Pancreas (tissue), 10 donors: ENCODE measurements at regions not wholly inside any gene's neighbourhood (a gene's known extent, or its start where the extent isn't known, plus 50 kb on each side); places are given as distances from the start of the nearest gene placed in this dataset.
"Not testable (repeated sequence)": the region's sequence is repeated elsewhere in the genome, so short reads cannot be mapped to it uniquely, and the experiment has no call there.

ENCODE experiments used
- ATAC-seq, 4 donors: fragments of 200-7000 bp; cut with Tn5 transposase; one replicate each; pipeline versions ENCODE4 v1.8.0 to v1.9.1; 2020; ENCODE audit warnings: mild to moderate bottlenecking in 4 of 4, moderate library complexity in 4 of 4
- DNase-seq, 6 donors: peaks; one replicate each; pipeline ENCODE4 v3.0.0-alpha.2; 2020
- FAIRE-seq: peaks from 2 replicates; lab custom pipeline; 2012; peaks lifted over from hg19 to GRCh38; lab: Jason Lieb, UNC
- H3K27ac ChIP-seq, 4 donors: fragments of 200-600 bp; sonication (generic); 1 replicate in 3 of 4; 2 replicates in 1 of 4; pipeline versions ENCODE4 v1.5.0 to v1.8.0; 2020
- H3K27me3 ChIP-seq, 4 donors: fragments of 200-600 bp; one replicate each; pipeline ENCODE4 v1.8.0; 2021
- H3K36me3 ChIP-seq, 3 donors: fragments of 200-600 bp; sonication (generic) in 1 of 3; one replicate each; pipeline versions ENCODE4 v1.5.0 to v1.8.0; 2020 to 2021
- H3K4me1 ChIP-seq, 3 donors: fragments of 200-600 bp; one replicate each; pipeline ENCODE4 v1.8.0; 2021
- H3K4me3 ChIP-seq, 4 donors: fragments of 200-600 bp; sonication (generic) in 2 of 4; one replicate each; pipeline versions ENCODE4 v1.5.0 to v1.8.0; 2020 to 2021
- H3K9me3 ChIP-seq, 4 donors: fragments of 200-600 bp; one replicate each; pipeline ENCODE4 v1.8.0; 2021
- CTCF ChIP-seq, 4 donors: fragments of 200-600 bp; sonication (generic) in 3 of 4; IDR thresholded peaks; one replicate each; pipeline versions ENCODE4 v1.5.0 to v1.8.0; 2021; ENCODE audit warnings: antibody characterized with exemption in 4 of 4
- WGBS, 2 donors: extraction: QIAGEN DNeasy Blood & Tissue Kit; methylation state at CpG; one replicate each; pipeline ENCODE4 v1.1.7; 2013; 5-methylcytosine and 5-hydroxymethylcytosine counted together
- intact Hi-C, 3 donors: fragments of 100-400 bp; cut with DNase I; formaldehyde crosslinking; loops; one replicate each; pipeline versions ENCODE4 v1.11.1 to v1.14.2; 2022
- donor health status: healthy with polysubstance abuse.
- donor health status: DM: no; HTN: no; CAD: no; lungs with moderate emphysema.
- donor health status: DM: no; HTN: no; CAD: no.
- donor health status: control.
- donor health status: control.
- donor health status: Bipolar disorder and iron deficiency.
- donor health status: DM: yes; HTN: yes; CAD: no.
- donor health status: DM: no; HTN: no; CAD: no.
- donor health status: DM: no; HTN: no; CAD: no.
- donor health status: DM: yes; HTN: yes; CAD: no.

GRCh38 chr17:37820313-37820994, 75.6 kb upstream of the HNF1B start:
- ATAC-seq (no peak), DNase-seq (no peak), FAIRE-seq (no peak)
- no peaks in the 10 kb centered on the region for H3K4me1 ChIP-seq
- H3K36me3 ChIP-seq = no peaks in the 10 kb centered on the region
- H3K4me3 ChIP-seq = no peak overlapping the region
- no peak overlapping the region for H3K27ac ChIP-seq
- no peaks in the 10 kb centered on the region for H3K27me3 ChIP-seq
- intact Hi-C loops = no loop called here
- 86 to 89% methylated on average over 4 of the region's 4 CpGs for WGBS, 2 donors
- no peak for TF ChIP-seq CTCF (IDR thresholded peaks at IDR 0.05)
- H3K9me3 ChIP-seq = no peaks in the 10 kb centered on the region

GRCh38 chr17:37818689-37819088, 73.8 kb upstream of the HNF1B start:
- ATAC-seq = peak; percentile 87 to 95 (median 91)
- Histone ChIP-seq H3K27ac (no peak overlapping the region), H3K36me3 (no peaks in the 10 kb centered on the region), H3K9me3 (no peaks in the 10 kb centered on the region), H3K27me3 (no peaks in the 10 kb centered on the region), H3K4me1 (no peaks in the 10 kb centered on the region), H3K4me3 (no peak overlapping the region)
- 9 to 16% methylated on average over 3 of the region's 3 CpGs for WGBS, 2 donors
- FAIRE-seq = no peak
- peak in 4 of 6 donors; percentile 45 to 73 (median 60) for DNase-seq
- intact Hi-C loops = no loop called here
- no peak for TF ChIP-seq CTCF (IDR thresholded peaks at IDR 0.05)

GRCh38 chr17:37816950-37817349, 72.1 kb upstream of the HNF1B start:
- H3K27ac ChIP-seq = no peak overlapping the region
- no peak for TF ChIP-seq CTCF (IDR thresholded peaks at IDR 0.05)
- WGBS, 2 donors = 14 to 15% methylated on average over 2 of the region's 2 CpGs

GRCh38 chr17:37815536-37815935, 70.7 kb upstream of the HNF1B start:
- 61 to 70% methylated on average over 4 of the region's 4 CpGs for WGBS, 2 donors
- no peaks in the 10 kb centered on the region for H3K9me3 ChIP-seq
- ATAC-seq (no peak), FAIRE-seq (no peak), DNase-seq (no peak)
- TF ChIP-seq CTCF (IDR thresholded peaks at IDR 0.05) = no peak
- no peak overlapping the region for H3K27ac ChIP-seq
- intact Hi-C loops = no loop called here
- no peak overlapping the region for H3K4me3 ChIP-seq
- no peaks in the 10 kb centered on the region for H3K27me3 ChIP-seq
- H3K4me1 ChIP-seq = no peaks in the 10 kb centered on the region
- no peaks in the 10 kb centered on the region for H3K36me3 ChIP-seq

More at GRCh38 chr17:37816950-37817349, 72.1 kb upstream of the HNF1B start:
- Histone ChIP-seq H3K4me3 (no peak overlapping the region), H3K36me3 (no peaks in the 10 kb centered on the region), H3K27me3 (no peaks in the 10 kb centered on the region), H3K9me3 (no peaks in the 10 kb centered on the region), H3K4me1 (no peaks in the 10 kb centered on the region)
- DNase-seq (no peak), ATAC-seq (no peak), FAIRE-seq (no peak)
- intact Hi-C loops = no loop called here

GRCh38 chr17:37813751-37814150, 68.9 kb upstream of the HNF1B start:
- DNase-seq (no peak), ATAC-seq (no peak), FAIRE-seq (no peak)
- TF ChIP-seq CTCF (IDR thresholded peaks at IDR 0.05) = no peak
- Histone ChIP-seq H3K27me3 (no peaks in the 10 kb centered on the region), H3K27ac (no peak overlapping the region), H3K4me1 (no peaks in the 10 kb centered on the region), H3K36me3 (no peaks in the 10 kb centered on the region), H3K9me3 (no peaks in the 10 kb centered on the region), H3K4me3 (no peak overlapping the region)
- intact Hi-C loops = no loop called here
- 46 to 56% methylated on average over 4 of the region's 4 CpGs for WGBS, 2 donors

- DNase-seq, H3K27ac ChIP-seq, FAIRE-seq, H3K36me3 ChIP-seq, H3K4me1 ChIP-seq, H3K27me3 ChIP-seq, H3K4me3 ChIP-seq, H3K9me3 ChIP-seq, ATAC-seq, intact Hi-C loops: not testable (repeated sequence)
- 83 to 93% methylated on average over 7 of the region's 7 CpGs for WGBS, 2 donors
Observed at GRCh38 chr17:37808846-37809245, 64.0 kb upstream of the HNF1B start.
